HEK293 (cell line): ENCODE measurements at regions not wholly inside any gene's neighbourhood (a gene's known extent, or its start where the extent isn't known, plus 50 kb on each side); places are given as distances from the start of the nearest gene placed in this dataset.
A peak's percentile ranks its signal among the peaks of the same experiment; 100 is the strongest.

Experiments
- CTCF ChIA-PET: fragments of 350-600 bp; formaldehyde crosslinking; extraction: SDS; loops from one replicate; lab custom pipeline; 2021; ENCODE audit warnings: antibody characterized with exemption; lab: Yijun Ruan, JAX
- POLR2A ChIA-PET: fragments of 300-600 bp; formaldehyde crosslinking; extraction: SDS; loops from one replicate; lab custom pipeline; 2020; ENCODE audit warnings: antibody characterized with exemption, inconsistent platforms; lab: Yijun Ruan, JAX
- H3K27ac ChIP-seq: fragments of 200-500 bp; sonication (Bioruptor generic); 2 replicates; pipeline ENCODE4 v1.5.1; 2014; ENCODE audit warnings: low read depth, low read length, control low read depth, inconsistent platforms; ENCODE audit errors: extremely low read depth
- H3K36me3 ChIP-seq, 2 experiments: fragments of 200-500 bp in 1 of 2; sonication (Bioruptor generic) in 1 of 2; 1 replicate in 1 of 2; 2 replicates in 1 of 2; pipeline ENCODE4 v1.5.1; 2014 to 2017; ENCODE audit warnings: inconsistent platforms in 2 of 2, low read length in 2 of 2; ENCODE audit not compliant: control insufficient read depth in 2 of 2, insufficient read depth in 1 of 2
- H3K4me1 ChIP-seq: fragments of 200-500 bp; sonication (Bioruptor generic); 2 replicates; pipeline ENCODE4 v1.5.1; 2014; ENCODE audit warnings: mild to moderate bottlenecking, low read length, inconsistent platforms; ENCODE audit not compliant: control insufficient read depth, insufficient read depth
- H3K4me3 ChIP-seq: 2 replicates; pipeline ENCODE4 v1.5.1; 2011; ENCODE audit warnings: low read depth, mild to moderate bottlenecking, control low read depth, low read length, moderate library complexity
- H3K9me3 ChIP-seq: fragments of 200-500 bp; sonication (Bioruptor generic); 2 replicates; pipeline ENCODE4 v1.5.1; 2014; ENCODE audit warnings: low read depth, low read length, inconsistent platforms; ENCODE audit not compliant: control insufficient read depth, insufficient read depth
- ELK4 ChIP-seq: IDR thresholded peaks from 2 replicates; pipeline ENCODE4 v1.6.1; 2011; ENCODE audit warnings: mild to moderate bottlenecking, low read depth, low read length, borderline replicate concordance
- HOXC10 ChIP-seq: sonication (generic); formaldehyde crosslinking; IDR thresholded peaks from 2 replicates; pipeline ENCODE4 v1.8.1; 2023; ENCODE audit warnings: mild to moderate bottlenecking, missing genetic modification reagents
- INSM2 ChIP-seq: fragments of 450-650 bp; formaldehyde crosslinking; IDR thresholded peaks from 2 replicates; pipeline ENCODE4 v1.5.1; 2016; ENCODE audit warnings: missing biosample characterization, missing genetic modification characterization
- KLF8 ChIP-seq: fragments of 450-650 bp; formaldehyde crosslinking; IDR thresholded peaks from 2 replicates; pipeline ENCODE4 v1.5.1; 2016; ENCODE audit warnings: missing biosample characterization, missing genetic modification characterization
- OSR2 ChIP-seq: fragments of 450-650 bp; formaldehyde crosslinking; IDR thresholded peaks from 2 replicates; pipeline ENCODE4 v1.5.1; 2016; ENCODE audit warnings: missing biosample characterization, missing genetic modification characterization
- OVOL3 ChIP-seq: fragments of 450-650 bp; formaldehyde crosslinking; IDR thresholded peaks from 2 replicates; pipeline ENCODE4 v1.5.1; 2016; ENCODE audit warnings: missing biosample characterization, missing genetic modification characterization
- SALL2 ChIP-seq: fragments of 450-650 bp; formaldehyde crosslinking; IDR thresholded peaks from 2 replicates; pipeline ENCODE4 v1.5.0; 2017; ENCODE audit warnings: missing biosample characterization, mild to moderate bottlenecking, missing genetic modification characterization, borderline replicate concordance
- SCRT1 ChIP-seq: fragments of 450-650 bp; formaldehyde crosslinking; IDR thresholded peaks from 2 replicates; pipeline ENCODE4 v1.5.1; 2016; ENCODE audit warnings: missing biosample characterization, missing genetic modification characterization, borderline replicate concordance
- TRIM28 ChIP-seq: IDR thresholded peaks from 2 replicates; pipeline ENCODE4 v1.6.1; 2011; ENCODE audit warnings: low read length, control low read depth, borderline replicate concordance
- ZBTB26 ChIP-seq: fragments of 450-650 bp; formaldehyde crosslinking; optimal IDR thresholded peaks from 2 replicates; pipeline ENCODE3; 2016; ENCODE audit warnings: missing biosample characterization, mild to moderate bottlenecking, missing genetic modification characterization
- ZEB2 ChIP-seq: fragments of 450-650 bp; formaldehyde crosslinking; IDR thresholded peaks from 2 replicates; pipeline ENCODE4 v1.5.1; 2016; ENCODE audit warnings: missing biosample characterization, missing genetic modification characterization
- ZFP69B ChIP-seq: fragments of 450-650 bp; formaldehyde crosslinking; IDR thresholded peaks from 2 replicates; pipeline ENCODE4 v1.5.1; 2016; ENCODE audit warnings: missing biosample characterization, missing genetic modification characterization
- ZNF114 ChIP-seq: fragments of 450-650 bp; formaldehyde crosslinking; IDR thresholded peaks from 2 replicates; pipeline ENCODE4 v1.5.0; 2017; ENCODE audit warnings: missing biosample characterization, missing genetic modification characterization
- ZNF157 ChIP-seq: fragments of 450-650 bp; formaldehyde crosslinking; IDR thresholded peaks from 2 replicates; pipeline ENCODE4 v1.5.1; 2016; ENCODE audit warnings: missing biosample characterization, missing genetic modification characterization
- ZNF169 ChIP-seq: fragments of 450-650 bp; formaldehyde crosslinking; IDR thresholded peaks from 2 replicates; pipeline ENCODE4 v1.5.1; 2016; ENCODE audit warnings: missing biosample characterization, missing genetic modification characterization
- ZNF2 ChIP-seq: fragments of 450-650 bp; formaldehyde crosslinking; IDR thresholded peaks from 2 replicates; pipeline ENCODE4 v1.5.1; 2016; ENCODE audit warnings: missing biosample characterization, missing genetic modification characterization
- ZNF362 ChIP-seq: fragments of 450-650 bp; formaldehyde crosslinking; IDR thresholded peaks from 2 replicates; pipeline ENCODE4 v1.5.1; 2016; ENCODE audit warnings: missing biosample characterization, missing genetic modification characterization
- ZNF513 ChIP-seq: fragments of 450-650 bp; IDR thresholded peaks from 2 replicates; pipeline ENCODE4 v1.5.1; 2018; ENCODE audit warnings: missing biosample characterization, missing genetic modification characterization
- ZNF600 ChIP-seq: fragments of 450-650 bp; formaldehyde crosslinking; IDR thresholded peaks from 2 replicates; pipeline ENCODE4 v1.5.1; 2016; ENCODE audit warnings: missing biosample characterization, missing genetic modification characterization
- ZNF76 ChIP-seq: fragments of 450-650 bp; formaldehyde crosslinking; IDR thresholded peaks from 2 replicates; pipeline ENCODE4; 2016; ENCODE audit warnings: low read depth, missing biosample characterization, missing genetic modification characterization, borderline replicate concordance
- ZNF785 ChIP-seq: fragments of 450-650 bp; formaldehyde crosslinking; IDR thresholded peaks from 2 replicates; pipeline ENCODE4 v1.5.1; 2016; ENCODE audit warnings: missing biosample characterization, missing genetic modification characterization
- ZSCAN16 ChIP-seq: fragments of 450-650 bp; formaldehyde crosslinking; IDR thresholded peaks from 2 replicates; pipeline ENCODE4 v1.5.1; 2016; ENCODE audit warnings: missing biosample characterization, missing genetic modification characterization
- TF ChIP-seq, protein P1 (sequence below): fragments of 450-650 bp; formaldehyde crosslinking; IDR thresholded peaks from 2 replicates; pipeline ENCODE4 v1.5.1; 2016; ENCODE audit warnings: missing biosample characterization, missing genetic modification characterization

GRCh38 chr3:107428051-107428858 lies 51.0 kb downstream of the CCDC54 start:
- ChIA-PET CTCF (interaction anchor here (0.7 to 1.7 kb wide), 6 partner anchors 32 to 324 kb away, joined by 3 to 16 read pairs (median 4); no protein-coding TSS in a partner anchor), POLR2A (no interaction called here)
- H3K4me1 ChIP-seq: peaks cover 5% of the 10 kb centered on the region; the same call in 1 of the 2 replicates
- H3K27ac ChIP-seq: no peak overlapping the region
- no peak for TF ChIP-seq TRIM28
- TF ChIP-seq ZEB2 (tag by site-specific recombination): no peak
- no peak overlapping the region for H3K4me3 ChIP-seq
- H3K9me3 ChIP-seq: no peaks in the 10 kb centered on the region
- H3K36me3 ChIP-seq: no peaks in the 10 kb centered on the region

DNA sequence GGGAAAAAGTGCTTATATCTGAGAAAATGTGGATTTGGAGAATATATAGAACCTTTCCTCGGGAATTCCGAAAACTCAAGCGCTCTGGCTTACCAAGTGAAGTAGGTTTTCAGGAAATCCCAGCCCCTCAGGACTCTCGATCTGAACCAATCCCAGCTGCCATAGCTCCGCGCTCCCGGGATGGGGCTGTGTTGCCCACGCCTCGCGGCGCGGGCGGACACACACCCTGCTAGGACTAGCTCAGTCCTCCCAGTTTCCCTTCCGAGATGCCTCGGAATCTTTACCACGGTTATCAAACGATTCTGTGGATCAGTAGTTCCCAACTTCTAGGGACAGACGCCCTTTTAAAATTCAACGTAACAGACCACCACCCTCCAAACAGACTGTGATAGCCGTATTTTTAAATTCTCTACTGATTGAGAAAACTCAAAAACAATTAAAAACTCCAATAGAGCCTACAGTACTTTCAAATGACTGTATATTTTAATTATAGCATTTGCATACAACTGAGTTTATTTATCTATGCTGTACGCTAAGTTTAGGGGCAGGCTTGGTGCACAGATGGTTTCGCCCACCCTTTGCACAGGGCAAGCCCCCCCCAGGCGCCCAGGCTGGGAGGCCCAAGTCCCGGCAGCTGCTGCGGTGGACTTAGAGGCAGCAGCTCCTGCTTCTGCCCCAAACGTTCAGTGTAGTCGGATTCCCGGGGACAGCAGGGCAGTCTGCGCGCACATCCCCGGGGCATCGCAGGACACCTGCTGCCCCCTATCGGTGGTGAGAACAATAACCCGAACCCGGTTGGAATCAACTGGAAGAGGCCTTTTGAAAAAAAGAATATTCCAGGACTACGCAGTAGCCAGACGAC lies 52.3 kb downstream of the CCDC54 start:
- Histone ChIP-seq H3K27ac (peak overlapping the region; percentile 60; the same call in 1 of the 2 replicates), H3K4me1 (peaks cover 5% of the 10 kb centered on the region; the same call in 1 of the 2 replicates), H3K36me3 (no peaks in the 10 kb centered on the region), H3K9me3 (no peaks in the 10 kb centered on the region), H3K4me3 (peak overlapping the region; percentile 44)
- ChIA-PET CTCF (interaction anchor here (0.6 to 1.7 kb wide), 41 partner anchors 8 to 1186 kb away, joined by 3 to 16 read pairs (median 4); no protein-coding TSS in a partner anchor), POLR2A (interaction anchor here (1.3 to 1.5 kb wide), 3 partner anchors 8 to 157 kb away, joined by 4 to 10 read pairs (median 9); no protein-coding TSS in a partner anchor)
- TF ChIP-seq INSM2 (no peak), KLF8 (tag by site-specific recombination) (peak; percentile 36; the same call in 1 of the 2 replicates), ZBTB26 (tag by site-specific recombination) (peak; percentile 53), ELK4 (no peak), ZNF157 (no peak), ZSCAN16 (0 out of 2 replicates have a peak, but pooled peaks have one; percentile 4), HOXC10 (CRISPR knock-in tag) (no peak), ZNF785 (tag by site-specific recombination) (no peak), ZNF362 (tag by site-specific recombination) (0 out of 2 replicates have a peak, but pooled peaks have one; percentile 38), ZNF169 (no peak), ZNF114 (tag by site-specific recombination) (no peak), SCRT1 (tag by site-specific recombination) (no peak), ZNF513 (tag by site-specific recombination) (no peak), OVOL3 (no peak), ZFP69B (no peak), ZNF76 (tag by site-specific recombination) (peak; percentile 40; the same call in 1 of the 2 replicates), OSR2 (peak; percentile 76), ZNF600 (peak; percentile 60; the same call in 1 of the 2 replicates), ZNF2 (tag by site-specific recombination) (peak; percentile 66; the same call in 1 of the 2 replicates), SALL2 (no peak)
- TF ChIP-seq, protein P1, sequence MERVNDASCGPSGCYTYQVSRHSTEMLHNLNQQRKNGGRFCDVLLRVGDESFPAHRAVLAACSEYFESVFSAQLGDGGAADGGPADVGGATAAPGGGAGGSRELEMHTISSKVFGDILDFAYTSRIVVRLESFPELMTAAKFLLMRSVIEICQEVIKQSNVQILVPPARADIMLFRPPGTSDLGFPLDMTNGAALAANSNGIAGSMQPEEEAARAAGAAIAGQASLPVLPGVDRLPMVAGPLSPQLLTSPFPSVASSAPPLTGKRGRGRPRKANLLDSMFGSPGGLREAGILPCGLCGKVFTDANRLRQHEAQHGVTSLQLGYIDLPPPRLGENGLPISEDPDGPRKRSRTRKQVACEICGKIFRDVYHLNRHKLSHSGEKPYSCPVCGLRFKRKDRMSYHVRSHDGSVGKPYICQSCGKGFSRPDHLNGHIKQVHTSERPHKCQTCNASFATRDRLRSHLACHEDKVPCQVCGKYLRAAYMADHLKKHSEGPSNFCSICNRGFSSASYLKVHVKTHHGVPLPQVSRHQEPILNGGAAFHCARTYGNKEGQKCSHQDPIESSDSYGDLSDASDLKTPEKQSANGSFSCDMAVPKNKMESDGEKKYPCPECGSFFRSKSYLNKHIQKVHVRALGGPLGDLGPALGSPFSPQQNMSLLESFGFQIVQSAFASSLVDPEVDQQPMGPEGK (tag by site-specific recombination): peak; percentile 55; the same call in 1 of the 2 replicates
